Common myeloid progenitor, CD34-positive (primary cell): ENCODE measurements at regions not wholly inside any gene's neighbourhood (a gene's known extent, or its start where the extent isn't known, plus 50 kb on each side); places are given as distances from the start of the nearest gene placed in this dataset.
"Not testable (repeated sequence)": the region's sequence is repeated elsewhere in the genome, so short reads cannot be mapped to it uniquely, and the experiment has no call there.

Experiments used
- CTCF ChIA-PET: fragments of 350-600 bp; sonication (Branson Sonifier 250); formaldehyde crosslinking; loops from one replicate; lab custom pipeline; 2021; ENCODE audit warnings: antibody characterized with exemption; lab: Charles Lee
- POLR2A ChIA-PET: fragments of 350-600 bp; sonication (Branson Sonifier 250); formaldehyde crosslinking; loops from one replicate; lab custom pipeline; 2021; ENCODE audit warnings: antibody characterized with exemption; lab: Charles Lee
- DNase-seq, 3 donors: peaks; one replicate each; pipeline versions ENCODE4 v3.0.0 to v3.0.0-alpha.2; 2013
- H3K27ac ChIP-seq, 2 experiments: 1 replicate in 1 of 2; 2 replicates in 1 of 2; pipeline ENCODE4 v1.7.0; 2013; ENCODE audit warnings: inconsistent platforms in 2 of 2, low read length in 2 of 2, mild to moderate bottlenecking in 2 of 2, low read depth in 1 of 2, moderate library complexity in 1 of 2; ENCODE audit not compliant: severe bottlenecking in 2 of 2, insufficient read depth in 1 of 2, poor library complexity in 1 of 2
- H3K27me3 ChIP-seq, 5 experiments: replicated peaks in 2 of 5; 1 replicate in 3 of 5; 2 replicates in 2 of 5; pipeline versions ENCODE4 v1.6.1 to v1.7.0; 2013; ENCODE audit warnings: low read length in 4 of 5, mild to moderate bottlenecking in 2 of 5, moderate library complexity in 2 of 5, inconsistent platforms in 1 of 5; ENCODE audit not compliant: insufficient read depth in 5 of 5, control insufficient read depth in 4 of 5
- H3K36me3 ChIP-seq, 4 experiments: 1 replicate in 2 of 4; 2 replicates in 2 of 4; pipeline versions ENCODE4 v1.6.1 to v1.7.0; 2013; ENCODE audit warnings: low read length in 3 of 4, control low read depth in 1 of 4, mild to moderate bottlenecking in 1 of 4; ENCODE audit not compliant: control insufficient read depth in 4 of 4, insufficient read depth in 4 of 4
- H3K4me1 ChIP-seq, 4 experiments: 1 replicate in 3 of 4; 2 replicates in 1 of 4; pipeline versions ENCODE4 v1.6.1 to v1.7.1; 2013; ENCODE audit warnings: low read length in 3 of 4, mild to moderate bottlenecking in 3 of 4, control low read depth in 1 of 4, inconsistent platforms in 1 of 4, moderate library complexity in 1 of 4; ENCODE audit not compliant: control insufficient read depth in 4 of 4, insufficient read depth in 4 of 4; ENCODE audit errors: control extremely low read depth in 1 of 4
- H3K4me3 ChIP-seq, 7 experiments: 1 replicate in 4 of 7; 2 replicates in 3 of 7; pipeline versions ENCODE4 v1.5.1 to v1.7.0; 2013; ENCODE audit warnings: mild to moderate bottlenecking in 7 of 7, low read length in 6 of 7, moderate library complexity in 6 of 7, inconsistent platforms in 2 of 7, low read depth in 2 of 7, control low read depth in 1 of 7; ENCODE audit not compliant: insufficient read depth in 4 of 7, control insufficient read depth in 1 of 7; ENCODE audit errors: extremely low read depth in 1 of 7
- H3K9me3 ChIP-seq, 5 experiments: 1 replicate in 4 of 5; 2 replicates in 1 of 5; pipeline versions ENCODE4 v1.6.1 to v1.7.1; 2013; ENCODE audit warnings: low read length in 4 of 5, mild to moderate bottlenecking in 2 of 5, inconsistent platforms in 1 of 5, low read depth in 1 of 5, moderate library complexity in 1 of 5; ENCODE audit not compliant: control insufficient read depth in 4 of 5, insufficient read depth in 2 of 5; ENCODE audit errors: control extremely low read depth in 1 of 5
- WGBS: methylation state at CpG from one replicate; pipeline ENCODE4 v1.1.5; 2013; ENCODE audit not compliant: insufficient coverage; 5-methylcytosine and 5-hydroxymethylcytosine counted together

DNA sequence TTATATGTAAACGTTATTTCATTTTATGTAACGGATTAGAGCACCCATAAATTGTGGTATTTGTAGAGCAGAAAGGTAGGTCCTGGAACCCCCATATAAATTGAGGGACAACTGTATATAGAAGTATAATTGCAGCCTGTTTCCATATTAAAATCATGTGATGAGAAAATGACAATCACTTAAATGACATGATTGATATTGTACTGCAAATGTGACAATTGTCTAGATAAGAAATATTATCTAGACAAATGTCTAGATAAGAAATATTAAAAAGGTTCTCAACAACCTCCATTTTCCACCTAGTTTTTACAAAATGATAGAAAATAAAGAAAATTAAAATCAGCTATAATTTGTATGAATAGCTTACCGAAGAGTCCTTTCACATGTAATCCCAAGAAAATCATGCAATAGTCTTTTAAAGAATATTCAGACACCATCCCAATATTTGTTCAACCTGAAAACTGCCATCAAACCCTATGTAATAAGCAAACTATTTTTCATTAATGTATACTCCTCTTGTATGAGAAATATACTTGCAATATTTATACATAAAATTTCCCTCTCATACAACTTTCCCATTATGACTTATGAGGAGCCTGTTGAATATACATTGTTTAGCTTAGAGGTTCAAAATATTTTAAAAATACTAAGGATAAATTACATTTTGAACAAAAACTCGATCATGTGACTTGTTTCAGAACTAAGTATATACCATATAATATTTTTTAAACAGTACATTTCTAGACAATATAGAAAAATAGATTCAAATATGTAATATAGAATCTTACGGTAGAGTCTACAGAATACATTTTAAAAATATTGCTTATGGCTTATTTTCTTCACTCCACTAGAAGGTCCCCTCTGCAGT, 153.2 kb downstream of the CRPPA start:
- H3K9me3 ChIP-seq: peaks cover 0 to 2% (median 0%) of the 10 kb centered on the region in 5 experiments
- ChIA-PET CTCF (interaction anchor here (2.0 kb wide), 1 partner anchor 152 kb away, joined by 6 read pairs; no protein-coding TSS in a partner anchor), POLR2A (interaction anchor here (1.4 to 1.5 kb wide), 2 partner anchors 153 to 154 kb away, joined by 3 to 4 read pairs; no protein-coding TSS in a partner anchor)
- DNase-seq: no peak
- peaks cover 0 to 15% (median 5%) of the 10 kb centered on the region in 4 experiments for H3K4me1 ChIP-seq
- H3K27me3 ChIP-seq: no peaks in the 10 kb centered on the region
- H3K27ac ChIP-seq: peak overlapping the region in 1 of 2 experiments; percentile 74
- 100% methylated on average over 2 of the region's 5 CpGs for WGBS
- no peaks in the 10 kb centered on the region for H3K36me3 ChIP-seq
- H3K4me3 ChIP-seq: no peak overlapping the region

DNA sequence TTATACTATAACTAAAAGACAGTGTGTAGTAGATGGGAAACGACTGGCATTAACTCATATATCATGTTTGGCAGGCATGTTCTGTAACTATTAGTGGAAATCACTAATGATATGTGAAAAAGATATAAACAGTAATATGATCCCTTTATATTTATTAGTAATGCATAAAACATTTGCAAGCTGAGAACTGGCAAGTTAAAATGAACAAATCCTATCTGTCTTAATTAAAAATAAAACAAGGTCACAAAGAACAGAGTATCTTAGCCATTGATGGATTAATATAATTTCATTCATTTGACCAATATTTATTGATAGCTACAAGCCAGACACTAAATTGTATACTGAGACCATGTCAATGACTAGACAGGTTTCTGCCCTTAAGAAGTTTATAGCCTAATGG, 154.5 kb downstream of the CRPPA start:
- ChIA-PET POLR2A (no interaction called here), CTCF (interaction anchor here (2.0 kb wide), 1 partner anchor 153 kb away, joined by 6 read pairs; no protein-coding TSS in a partner anchor)
- Histone ChIP-seq H3K27ac (peak overlapping the region in 1 of 2 experiments; percentile 74), H3K27me3 (no peaks in the 10 kb centered on the region), H3K4me3 (no peak overlapping the region), H3K36me3 (no peaks in the 10 kb centered on the region), H3K9me3 (no peaks in the 10 kb centered on the region), H3K4me1 (peaks cover 0 to 15% (median 5%) of the 10 kb centered on the region in 4 experiments)
- no peak for DNase-seq
- no CpG with 5 or more reads among the region's 1 CpG for WGBS

- POLR2A ChIA-PET: not testable (repeated sequence)
Observed at GRCh38 chr7:16266470-16266869, 154.9 kb downstream of the CRPPA start.

DNA sequence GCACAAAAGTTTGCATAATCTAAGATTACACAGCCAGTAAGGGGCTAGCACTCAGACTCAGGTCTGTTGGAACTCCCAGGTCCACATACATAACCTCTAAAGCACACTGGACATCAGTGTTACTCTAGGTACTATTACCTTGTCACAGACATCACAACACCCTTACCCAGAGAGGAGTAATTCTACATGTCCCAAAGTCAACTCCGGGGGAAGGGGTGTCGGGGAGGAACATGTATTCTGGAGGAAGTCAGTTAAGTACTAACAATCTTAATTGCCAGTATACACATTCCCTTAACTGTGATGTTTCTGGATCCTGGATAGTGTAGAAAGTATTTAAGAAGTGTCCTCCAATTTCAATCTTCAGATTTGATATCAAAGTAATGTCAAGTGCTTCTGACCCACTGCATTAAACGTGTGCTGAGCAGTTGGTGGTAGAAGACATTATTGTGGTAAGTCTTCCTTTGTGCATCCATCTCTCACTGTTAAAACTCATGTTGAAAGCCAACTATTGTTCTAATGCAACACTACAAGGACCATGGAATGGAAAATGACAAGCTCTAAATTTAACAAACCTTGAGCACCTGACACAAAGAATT, 155.4 kb downstream of the CRPPA start:
- POLR2A ChIA-PET: no interaction called here
- no CpG with 5 or more reads among the region's 3 CpGs for WGBS

More at GRCh38 chr7:16266470-16266869, 154.9 kb downstream of the CRPPA start:
- 95% methylated on average over 3 of the region's 9 CpGs for WGBS
- H3K4me3 ChIP-seq, H3K9me3 ChIP-seq, H3K36me3 ChIP-seq, DNase-seq, H3K27me3 ChIP-seq: not testable (repeated sequence)
- Histone ChIP-seq H3K4me1 (peaks cover 0 to 15% (median 5%) of the 10 kb centered on the region in 4 experiments), H3K27ac (peak overlapping the region in 1 of 2 experiments; percentile 74)
- CTCF ChIA-PET: interaction anchor here (2.0 kb wide), 1 partner anchor 154 kb away, joined by 6 read pairs; no protein-coding TSS in a partner anchor

GRCh38 chr7:16264823-16265804, 156.2 kb downstream of the CRPPA start:
- ChIA-PET POLR2A (no interaction called here), CTCF (no interaction called here)
- Histone ChIP-seq H3K9me3 (no peaks in the 10 kb centered on the region), H3K36me3 (no peaks in the 10 kb centered on the region), H3K4me1 (peaks cover 0 to 5% (median 3%) of the 10 kb centered on the region in 4 experiments), H3K27ac (peak overlapping the region in 1 of 2 experiments; percentile 69), H3K27me3 (no peaks in the 10 kb centered on the region), H3K4me3 (no peak overlapping the region)
- 74% methylated on average over 5 of the region's 7 CpGs for WGBS
- no peak for DNase-seq

More for the DNA sequence above, 155.4 kb downstream of the CRPPA start:
- H3K27me3 ChIP-seq: no peaks in the 10 kb centered on the region
- H3K36me3 ChIP-seq: no peaks in the 10 kb centered on the region
- CTCF ChIA-PET: no interaction called here
- no peak for DNase-seq
- H3K9me3 ChIP-seq: no peaks in the 10 kb centered on the region
- H3K4me1 ChIP-seq: peaks cover 0 to 11% (median 3%) of the 10 kb centered on the region in 4 experiments
- no peak overlapping the region for H3K4me3 ChIP-seq
- peak overlapping the region in 1 of 2 experiments; percentile 74 for H3K27ac ChIP-seq

DNA sequence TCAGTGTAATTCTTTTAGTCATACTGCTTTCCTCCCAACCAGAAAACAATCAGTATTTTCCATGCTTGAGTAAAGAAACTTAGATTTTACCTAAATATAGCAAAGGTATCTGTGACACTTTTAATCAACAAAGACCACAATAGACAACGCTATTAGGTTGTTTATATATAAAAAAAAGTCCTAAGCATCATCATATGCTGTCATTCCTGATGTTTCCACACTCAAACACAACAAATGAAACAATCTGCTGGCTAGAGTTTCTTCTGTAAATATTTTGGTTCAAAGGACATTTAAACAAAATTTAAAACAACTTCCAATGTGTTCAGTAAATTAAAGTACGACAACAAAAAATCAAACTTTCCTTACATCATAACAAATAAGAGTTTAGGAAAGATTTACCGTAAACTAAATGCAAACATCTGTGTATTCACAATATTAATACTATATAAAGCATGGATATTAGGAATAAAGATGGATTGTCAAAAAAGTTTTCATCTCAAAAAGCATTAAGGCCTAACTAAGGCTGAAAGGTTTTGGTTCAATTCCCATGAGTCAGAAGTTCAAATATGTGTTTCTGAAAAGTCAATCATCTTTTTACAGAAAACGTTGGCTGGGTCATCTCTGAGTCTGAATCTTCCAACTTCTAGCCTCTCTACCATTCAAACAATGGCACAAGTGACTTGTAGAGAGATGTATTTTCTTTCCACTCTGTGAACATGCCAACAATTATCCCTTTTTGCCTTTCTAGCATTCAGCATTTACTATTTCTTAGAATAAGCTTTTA, 157.1 kb downstream of the CRPPA start:
- H3K36me3 ChIP-seq: no peaks in the 10 kb centered on the region
- no peak for DNase-seq
- CTCF ChIA-PET: no interaction called here
- POLR2A ChIA-PET: no interaction called here
- no CpG with 5 or more reads among the region's 4 CpGs for WGBS
- peaks cover 0 to 5% (median 1%) of the 10 kb centered on the region in 4 experiments for H3K4me1 ChIP-seq
- peak overlapping the region in 1 of 2 experiments; percentile 69 for H3K27ac ChIP-seq
- no peaks in the 10 kb centered on the region for H3K9me3 ChIP-seq
- no peaks in the 10 kb centered on the region for H3K27me3 ChIP-seq
- no peak overlapping the region for H3K4me3 ChIP-seq
